NCI-H82 treated with DMSO at 0.1 percent for 48 hours (cell line): ENCODE measurements at regions not wholly inside any gene's neighbourhood (a gene's known extent, or its start where the extent isn't known, plus 50 kb on each side); places are given as distances from the start of the nearest gene placed in this dataset.
A peak's percentile ranks its signal among the peaks of the same experiment; 100 is the strongest.
"Not testable (repeated sequence)": the region's sequence is repeated elsewhere in the genome, so short reads cannot be mapped to it uniquely, and the experiment has no call there.

Experiments used
- DNase-seq: peaks from one replicate; lab custom pipeline; 2025; ENCODE audit not compliant: unreplicated experiment; lab: John Stamatoyannopoulos, UW

DNA sequence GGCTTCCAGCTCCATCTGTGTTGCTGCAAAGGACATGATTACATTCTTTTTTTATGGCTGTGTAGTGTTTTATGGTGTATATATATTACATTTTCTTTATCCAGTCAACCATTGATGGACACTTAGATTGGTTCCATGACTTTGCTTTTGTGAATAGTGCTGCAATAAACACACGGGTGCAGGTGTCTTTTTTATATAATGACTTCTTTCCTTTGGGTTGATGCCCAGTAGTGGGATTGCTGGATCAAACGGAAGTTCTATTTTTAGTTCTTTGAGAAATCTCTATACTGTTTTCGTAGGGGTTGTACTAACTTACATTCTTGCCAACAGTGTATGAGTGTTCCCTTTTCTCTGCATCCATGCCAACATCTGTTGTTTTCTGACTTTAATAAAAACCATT, 189.7 kb downstream of the ACTR3B start:
- DNase-seq: no peak

DNA sequence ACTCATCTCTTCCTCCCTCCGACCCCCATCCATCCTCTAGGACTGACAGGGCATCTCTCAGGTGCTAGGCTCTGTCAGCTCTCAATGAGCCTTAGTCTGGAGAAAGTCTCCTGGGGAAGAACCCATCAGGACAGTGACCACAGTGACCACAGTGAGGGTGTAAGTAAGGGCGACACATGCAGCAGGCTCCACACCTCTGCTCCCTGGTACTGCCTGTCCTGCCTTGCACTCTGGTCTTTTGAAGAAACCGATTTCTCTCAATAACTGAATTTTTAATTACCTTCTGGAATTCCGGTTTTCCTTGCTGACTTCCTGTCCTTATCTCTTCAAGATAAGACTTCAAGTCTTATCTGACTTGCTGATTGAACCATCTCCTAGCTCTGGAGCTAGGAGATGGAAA, 190.2 kb downstream of the ACTR3B start:
- no peak for DNase-seq

DNA sequence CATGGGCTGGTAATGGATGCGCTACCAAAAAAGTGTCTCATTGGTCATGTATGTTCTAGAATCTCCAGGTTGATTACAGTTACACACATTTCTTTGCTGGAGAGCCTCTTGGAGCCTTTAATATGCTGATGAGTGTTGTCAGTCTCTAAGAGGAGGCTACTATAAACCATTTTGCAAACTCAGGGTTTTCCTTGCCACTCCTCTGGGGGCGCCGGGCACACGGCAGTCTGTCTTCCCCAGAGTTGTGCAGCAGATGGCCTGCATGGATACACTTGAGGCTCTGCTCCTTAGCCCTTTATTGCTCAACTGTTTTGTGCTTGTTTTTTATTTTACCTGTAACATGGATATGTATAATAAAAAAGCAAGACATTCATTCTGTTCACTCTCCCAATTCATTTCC, 196.5 kb downstream of the ACTR3B start:
- peak; percentile 3 for DNase-seq

DNA sequence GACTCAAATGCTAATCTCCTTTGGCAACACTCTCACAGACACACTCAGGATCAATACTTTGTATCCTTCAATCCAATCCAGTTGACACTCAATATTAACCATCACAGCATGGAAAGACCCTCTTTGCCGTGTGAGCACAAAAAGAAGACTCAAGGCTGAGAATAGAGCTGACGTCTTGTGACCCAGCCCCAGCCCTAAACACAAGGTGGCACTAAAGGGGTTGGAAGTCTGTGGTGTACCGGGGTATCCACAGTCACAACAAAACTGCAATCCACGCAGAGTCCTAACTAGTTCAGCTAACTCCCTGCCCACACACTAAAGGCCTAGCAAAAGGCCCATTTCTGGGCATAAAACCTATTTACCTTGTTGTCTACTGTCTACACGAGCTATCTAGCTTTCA, 200.1 kb downstream of the ACTR3B start:
- peak; percentile 31 for DNase-seq

DNA sequence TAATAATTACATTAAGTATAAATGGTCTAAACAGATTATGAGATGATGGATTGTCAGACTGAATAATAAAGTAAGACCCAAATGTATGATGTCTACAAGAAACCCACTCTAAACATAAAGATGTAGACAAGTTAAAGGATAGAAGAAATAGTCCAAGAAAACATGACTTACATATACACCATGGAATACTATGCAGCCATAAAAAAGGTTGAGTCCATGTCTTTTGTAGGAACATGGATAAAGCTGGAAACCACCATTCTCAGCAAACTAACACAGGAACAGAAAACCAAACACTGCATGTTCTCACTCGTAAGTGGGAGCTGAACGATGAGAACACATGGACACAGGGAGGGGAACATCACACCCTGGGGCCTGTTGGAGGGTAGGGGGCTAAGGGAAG, 202.2 kb downstream of the ACTR3B start:
- not testable (repeated sequence) for DNase-seq

DNA sequence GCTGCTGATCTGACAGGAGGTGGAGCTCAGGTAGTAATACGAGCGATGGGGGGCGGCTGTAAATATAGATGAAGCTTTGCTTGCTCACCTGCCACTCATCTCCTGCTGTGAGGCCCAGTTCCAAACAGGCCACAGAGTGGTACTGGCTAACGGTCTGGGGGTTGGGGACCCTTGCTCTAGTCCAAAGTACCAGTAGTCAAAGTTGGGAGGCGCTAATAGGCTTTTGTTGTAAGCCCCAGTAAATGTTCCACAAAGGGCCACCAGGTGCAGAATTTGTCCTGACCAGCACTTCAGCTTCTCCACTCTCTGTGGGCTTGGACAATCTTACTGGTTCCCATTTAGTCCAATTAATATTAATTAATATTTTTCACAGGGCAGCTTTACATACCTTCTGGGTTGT, 206.6 kb downstream of the ACTR3B start:
- DNase-seq: no peak

DNA sequence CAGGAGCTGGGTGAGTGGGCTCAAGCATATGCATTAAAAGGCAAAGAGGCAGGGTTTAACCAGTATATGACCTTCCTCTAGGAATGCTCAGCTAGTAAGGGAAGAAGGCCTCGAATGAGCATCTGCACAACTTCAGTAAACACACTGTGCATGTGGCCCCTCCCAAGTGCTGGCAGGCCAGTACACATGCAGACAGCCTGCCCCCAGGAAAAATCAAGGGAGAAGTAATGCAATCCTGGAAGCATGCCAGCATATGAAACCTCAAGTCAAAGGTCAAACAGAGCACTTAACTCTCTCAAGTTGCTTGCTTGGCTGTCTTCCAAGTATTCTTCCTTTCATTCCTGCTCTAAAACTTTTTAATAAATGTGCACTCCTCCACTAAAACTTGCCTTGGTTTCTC, 208.4 kb downstream of the ACTR3B start:
- DNase-seq: peak; percentile 92

DNA sequence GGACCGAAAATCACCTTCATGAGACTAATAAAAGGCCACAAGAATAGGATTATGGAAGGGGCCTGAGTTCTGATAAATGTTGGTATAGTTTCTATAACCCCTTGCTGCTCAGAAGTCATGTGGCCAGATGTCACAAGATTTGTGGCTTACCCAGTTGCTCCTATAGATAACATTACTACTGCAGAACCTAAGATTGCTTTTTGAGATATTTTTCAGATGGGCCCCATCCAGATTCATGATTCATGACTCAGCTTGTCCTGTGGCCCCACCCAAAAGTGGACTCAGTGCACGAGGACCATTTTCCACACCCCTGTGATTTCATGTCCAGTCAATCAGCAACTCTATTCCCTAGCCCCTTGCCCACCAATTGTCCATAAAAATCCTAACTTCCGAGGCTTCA, 209.0 kb downstream of the ACTR3B start:
- peak; percentile 93 for DNase-seq

DNA sequence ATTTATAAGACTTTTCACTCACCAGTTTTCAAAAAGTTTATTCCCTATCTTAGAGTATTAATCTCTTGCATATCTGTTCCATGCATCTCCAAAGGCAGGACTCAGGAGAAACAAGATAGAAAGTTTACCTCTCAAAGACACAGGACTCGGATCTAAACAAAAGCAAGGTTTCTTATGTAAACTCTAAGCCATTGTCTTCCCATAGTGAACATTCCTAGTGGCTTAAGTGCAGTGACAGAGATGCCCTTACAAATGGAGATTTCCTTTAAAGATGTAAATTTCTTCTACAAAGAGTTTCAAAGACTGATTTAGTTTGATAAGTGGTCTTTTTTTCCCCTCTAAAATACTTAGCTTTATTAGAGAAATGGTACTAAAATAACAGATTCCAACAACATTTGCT, 209.8 kb downstream of the ACTR3B start:
- DNase-seq: no peak

DNA sequence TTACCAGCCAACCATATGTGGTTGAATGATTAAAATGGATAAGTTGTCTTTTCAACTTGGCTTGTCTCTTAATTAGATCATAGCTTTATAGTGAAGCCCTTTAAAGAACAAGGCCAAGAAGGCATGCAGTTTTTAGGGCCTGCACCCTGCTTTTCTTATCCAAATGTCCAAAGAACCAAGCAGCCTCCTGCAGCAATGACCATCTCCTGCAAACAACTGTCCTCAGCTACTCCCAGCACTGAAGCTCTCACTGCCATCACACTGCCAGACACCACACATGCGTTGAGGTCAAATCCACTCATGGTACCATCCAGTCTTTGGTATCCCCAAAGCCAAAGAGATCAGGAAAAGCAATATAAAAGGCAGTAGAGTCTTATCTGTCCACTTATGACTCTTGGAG, 210.3 kb downstream of the ACTR3B start:
- DNase-seq: peak; percentile 25

DNA sequence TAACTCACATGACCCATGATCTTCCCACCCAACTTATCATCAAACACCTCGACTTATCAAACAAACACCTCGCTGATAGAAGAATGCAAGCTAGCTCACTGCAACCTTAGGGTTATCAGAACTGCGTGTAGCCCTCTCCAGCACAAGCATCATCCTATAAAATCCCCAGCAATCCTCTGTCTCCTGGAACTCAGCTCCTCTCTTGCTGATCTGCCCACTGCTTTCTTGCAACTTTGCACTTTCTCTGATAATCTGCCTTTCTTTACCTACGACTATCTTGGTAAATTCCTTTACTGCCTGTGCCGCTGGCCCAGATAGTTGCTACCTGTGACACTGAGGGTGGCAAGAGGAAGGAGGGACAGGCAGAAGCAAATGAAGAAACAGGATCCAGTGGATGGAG, 210.9 kb downstream of the ACTR3B start:
- no peak for DNase-seq

DNA sequence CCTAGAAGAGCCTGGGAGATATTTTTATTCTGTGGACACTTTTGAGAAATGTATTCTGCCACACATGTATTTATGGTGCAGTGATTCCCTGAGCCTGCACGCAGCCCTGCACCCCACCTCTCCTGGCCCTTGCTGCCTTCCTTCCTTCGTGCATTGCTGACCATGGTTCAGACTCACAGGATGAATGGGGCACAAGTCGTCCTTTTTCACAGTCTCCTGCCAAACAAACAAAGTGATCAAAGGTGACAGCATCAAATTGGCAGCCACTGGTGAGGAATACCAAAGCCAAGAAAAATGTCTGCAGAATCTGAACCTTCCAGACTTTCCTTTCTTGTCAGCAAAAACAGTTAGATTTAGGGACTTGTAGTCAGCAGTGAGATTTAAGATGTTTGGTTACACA, 215.0 kb downstream of the ACTR3B start:
- DNase-seq: no peak

DNA sequence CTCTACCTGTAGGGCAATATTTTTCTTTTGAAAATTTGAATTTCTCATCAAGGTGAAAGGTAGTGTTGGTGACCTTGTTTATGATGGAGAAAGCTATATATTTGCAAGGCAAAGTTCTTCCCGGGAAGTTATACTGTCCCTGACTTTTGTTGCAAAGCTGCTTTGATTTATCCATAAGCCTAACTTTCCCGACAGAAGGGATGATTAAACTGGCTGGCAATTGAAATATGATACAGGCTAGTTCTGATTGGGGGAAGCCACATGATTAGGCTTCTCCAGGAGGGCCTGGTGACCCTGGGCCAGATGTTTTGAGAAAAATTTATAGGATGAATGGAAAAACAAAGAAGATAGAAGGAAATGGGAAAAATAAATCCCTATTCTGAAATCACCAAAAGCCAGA, 215.5 kb downstream of the ACTR3B start:
- DNase-seq: peak; percentile 67

DNA sequence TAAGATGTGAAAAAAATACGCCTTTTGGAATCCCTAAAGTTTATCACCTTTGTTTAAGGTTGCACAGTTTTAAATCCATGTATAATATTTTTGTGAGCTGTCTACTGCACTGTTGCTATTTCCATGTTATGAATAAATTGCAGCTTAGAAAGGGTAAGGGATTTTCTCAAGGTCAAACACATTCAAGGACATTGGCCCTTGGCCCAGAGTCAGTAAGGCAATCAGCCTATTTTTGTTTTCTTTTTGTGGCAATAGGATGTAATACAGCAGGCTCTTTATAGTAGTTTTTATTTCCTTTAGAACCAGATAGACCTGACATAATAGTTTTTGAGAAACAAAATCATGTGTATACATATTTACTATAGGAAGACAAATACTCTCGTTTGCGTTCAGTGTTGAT, 219.8 kb downstream of the ACTR3B start:
- DNase-seq: no peak

DNA sequence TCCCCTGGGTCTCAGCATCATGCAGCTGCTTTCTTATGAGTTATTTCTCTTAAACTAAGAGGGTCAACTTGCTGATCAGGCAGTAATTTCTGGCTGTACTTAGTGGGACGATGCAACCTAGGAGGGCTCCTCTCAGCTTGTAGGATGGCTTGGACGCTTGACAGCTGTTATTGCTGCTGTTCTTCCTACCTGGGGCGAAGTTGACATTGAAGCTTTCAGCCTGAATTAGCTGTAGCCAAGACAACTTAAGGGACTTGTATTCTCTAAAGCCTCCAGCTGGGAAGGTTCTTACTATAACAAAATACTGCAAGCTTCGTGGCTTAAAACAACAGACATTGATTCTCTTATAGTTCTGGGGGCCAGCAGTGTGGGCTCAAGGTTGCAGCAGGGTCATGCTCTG, 224.9 kb downstream of the ACTR3B start:
- DNase-seq: no peak

DNA sequence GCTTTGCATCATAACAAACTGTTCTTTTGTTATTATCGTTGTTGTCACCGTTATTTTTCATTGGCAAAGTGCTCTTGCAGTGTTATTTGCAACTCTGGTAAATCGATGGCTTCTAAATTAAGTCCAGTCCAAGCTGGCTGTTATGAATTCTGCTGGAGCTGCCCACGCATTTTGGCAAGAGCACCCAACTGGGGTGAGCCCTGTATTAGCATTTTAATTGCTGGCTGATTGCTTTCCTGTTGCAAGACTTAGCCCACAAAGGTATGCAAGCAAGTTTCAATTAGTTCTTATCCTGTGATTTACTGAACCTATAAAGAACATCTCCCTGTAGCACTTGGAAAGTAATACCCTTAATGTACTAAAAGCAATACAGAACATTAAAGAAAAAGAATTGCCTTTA, 226.8 kb downstream of the ACTR3B start:
- no peak for DNase-seq

DNA sequence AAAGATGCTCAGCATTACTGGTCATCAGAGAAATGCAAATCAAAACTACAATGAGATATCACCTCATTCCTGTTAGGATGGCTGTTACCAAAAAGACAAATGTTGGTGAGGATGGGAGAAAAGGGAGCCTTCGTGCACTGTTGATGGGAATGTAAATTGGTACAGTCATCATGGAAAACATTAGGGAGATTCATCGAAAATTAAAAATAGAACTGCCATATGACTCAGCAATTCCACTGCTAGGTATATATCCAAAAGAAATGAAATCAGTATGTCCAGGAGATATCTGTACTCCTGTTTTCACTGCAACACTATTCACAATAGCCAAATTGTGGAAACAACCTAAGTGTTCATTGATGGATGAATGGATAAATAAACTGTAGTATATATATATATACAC, 228.1 kb downstream of the ACTR3B start:
- DNase-seq: no peak

DNA sequence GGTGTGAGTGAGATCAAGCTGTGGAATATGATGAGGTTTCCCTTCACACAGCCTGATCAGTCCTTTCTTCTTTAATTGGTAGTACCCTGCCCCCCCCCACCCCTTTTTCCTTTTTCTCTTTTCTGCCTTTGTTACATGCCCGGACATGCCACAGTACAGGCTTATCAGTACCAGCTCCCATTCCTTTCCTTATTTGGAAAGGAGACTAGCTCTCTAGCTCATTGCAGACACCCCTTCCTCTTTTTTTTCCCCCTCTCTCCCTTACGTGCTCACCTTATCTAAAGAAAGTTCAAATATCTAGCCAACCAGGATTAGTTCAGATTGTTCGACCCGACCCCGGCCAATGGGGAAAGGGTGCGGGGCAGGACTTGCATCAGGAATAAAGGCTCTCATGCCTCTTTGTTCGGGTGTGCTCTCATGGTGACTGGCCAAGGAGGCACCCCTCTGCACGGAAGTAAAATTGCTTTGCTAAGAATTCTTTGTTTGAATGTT, 230.4 kb downstream of the ACTR3B start:
- DNase-seq: no peak

DNA sequence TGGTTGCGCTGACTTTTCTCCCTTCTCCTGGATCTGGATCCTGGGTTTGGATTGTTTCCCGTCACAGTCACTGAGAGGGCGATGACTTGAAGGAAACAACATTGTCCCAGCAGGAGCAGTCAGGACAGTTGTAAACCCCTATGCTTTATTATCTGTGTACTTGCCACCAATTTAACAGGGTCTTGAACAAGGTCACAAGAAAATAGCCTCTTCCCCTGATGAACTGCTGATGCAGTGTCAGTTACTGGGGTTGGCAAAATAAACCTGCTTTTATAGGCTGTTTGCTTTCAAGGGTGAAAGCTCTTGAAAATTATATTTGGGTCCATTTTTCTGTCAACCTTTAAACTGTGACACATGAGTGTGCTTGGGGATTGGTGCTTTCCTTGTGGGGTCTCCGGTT, 238.9 kb downstream of the ACTR3B start:
- no peak for DNase-seq

DNA sequence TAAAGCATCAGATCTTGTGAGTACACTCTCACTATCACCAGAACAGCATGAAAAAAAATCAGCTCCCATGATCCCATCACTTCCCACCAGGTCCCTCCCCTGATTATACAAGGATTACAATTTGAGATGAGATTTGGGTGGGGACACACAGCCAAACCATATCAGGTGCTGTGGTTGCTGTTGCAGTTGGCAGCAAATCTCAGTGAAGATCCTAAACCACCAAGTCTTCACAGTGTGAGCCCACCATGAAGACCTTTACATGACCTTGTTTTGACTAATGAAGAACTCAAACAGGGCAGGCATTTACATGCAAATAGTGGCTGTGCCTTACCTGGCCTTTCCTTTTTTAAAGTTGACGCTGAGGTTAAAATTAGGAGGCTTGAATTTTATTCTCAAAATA, 242.6 kb downstream of the ACTR3B start:
- DNase-seq: no peak

DNA sequence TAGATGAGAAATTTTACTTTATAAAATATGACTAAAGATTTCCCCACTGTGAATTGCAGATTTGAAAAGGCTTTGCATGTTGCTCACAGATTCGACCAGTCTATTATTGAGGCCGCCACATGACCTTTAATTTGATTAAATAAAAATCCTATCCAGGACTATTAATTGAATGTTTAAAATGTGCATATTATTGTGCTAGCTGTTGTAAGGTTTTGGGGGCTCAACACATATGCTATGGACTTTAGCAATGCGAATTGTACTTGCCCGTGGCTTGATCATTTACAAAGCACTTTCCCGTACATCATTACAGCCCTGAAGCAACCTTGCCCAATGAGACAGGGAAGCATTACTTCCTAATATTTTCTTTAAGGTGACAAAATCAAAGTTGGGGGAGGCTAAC, 243.0 kb downstream of the ACTR3B start:
- no peak for DNase-seq

DNA sequence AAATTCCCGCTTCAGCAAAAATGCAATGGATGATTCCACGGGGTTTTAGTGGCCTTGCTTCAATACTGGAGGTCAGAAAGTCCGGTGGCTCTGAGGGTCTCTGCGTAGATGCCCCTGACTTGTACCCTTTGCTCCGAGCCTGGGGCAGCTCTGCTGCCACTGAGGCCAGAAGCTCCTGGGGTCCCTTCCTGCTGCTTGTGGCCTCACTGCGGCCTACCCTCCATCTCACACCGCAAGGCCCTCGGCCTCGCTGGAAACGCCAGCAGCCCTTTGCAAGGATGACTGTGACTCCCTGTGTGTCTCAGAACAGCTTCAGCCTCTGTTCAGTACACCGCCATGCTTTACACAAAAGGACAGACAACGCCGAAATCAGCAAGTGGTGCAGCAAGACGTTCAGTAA, 244.8 kb downstream of the ACTR3B start:
- DNase-seq: no peak

DNA sequence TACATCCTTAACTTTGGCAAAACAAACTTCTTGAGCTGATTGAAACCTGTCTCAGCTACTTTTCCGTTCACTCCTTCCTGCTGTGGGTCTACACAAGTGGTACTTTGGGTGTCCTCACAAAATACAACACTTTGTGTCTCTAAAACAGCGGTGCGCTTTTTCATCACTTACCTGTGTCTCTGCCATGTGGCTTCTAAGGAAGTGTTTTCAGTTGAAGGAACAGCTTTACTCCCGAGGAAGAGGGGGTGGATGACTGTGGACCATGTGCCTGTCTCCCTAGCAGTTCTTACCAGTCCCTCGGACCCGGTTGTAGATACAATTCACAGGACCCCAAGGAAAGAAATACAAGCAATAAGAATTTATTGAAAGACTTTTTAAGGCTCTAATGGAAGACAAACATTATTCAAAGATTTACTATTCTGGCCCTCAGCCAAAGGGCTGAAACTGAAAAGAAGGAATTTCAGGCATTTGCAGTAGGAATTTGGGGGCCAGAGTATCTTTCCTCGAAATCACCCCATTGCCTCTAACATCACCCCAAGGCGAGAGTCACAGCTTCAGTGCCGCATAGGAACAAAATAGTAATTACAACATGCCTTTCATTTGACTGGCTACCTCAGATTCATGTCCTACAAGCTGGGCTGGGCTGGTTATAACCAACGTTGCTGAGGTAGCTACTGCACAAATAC, 246.3 kb downstream of the ACTR3B start:
- DNase-seq: no peak
